DMS114 treated with DMSO at 0.1 percent for 48 hours (cell line): ENCODE measurements at regions not wholly inside any gene's neighbourhood (a gene's known extent, or its start where the extent isn't known, plus 50 kb on each side); places are given as distances from the start of the nearest gene placed in this dataset.

Source experiments
- DNase-seq: peaks from one replicate; lab custom pipeline; 2025; ENCODE audit not compliant: unreplicated experiment; lab: John Stamatoyannopoulos, UW

DNA sequence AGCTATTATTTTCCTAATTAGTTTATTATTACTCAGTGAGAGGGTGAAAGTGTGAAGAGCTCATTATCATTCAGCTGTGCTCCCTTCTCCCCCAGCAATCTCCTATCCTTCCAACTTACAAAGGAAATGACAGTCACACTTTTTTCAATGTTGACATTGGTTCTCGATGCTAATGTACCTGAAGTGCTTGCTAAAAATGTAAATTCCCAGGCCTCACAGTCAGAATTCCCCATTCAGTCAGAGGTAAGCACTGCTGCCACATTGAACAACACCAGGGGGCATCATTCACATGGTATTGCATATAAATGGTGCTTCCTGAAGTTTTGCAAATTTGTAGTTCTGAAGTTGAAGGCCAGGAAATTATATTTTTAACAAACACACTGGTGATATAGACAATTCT is 132.7 kb upstream of the FOXD3 start:
- DNase-seq, result no peak

DNA sequence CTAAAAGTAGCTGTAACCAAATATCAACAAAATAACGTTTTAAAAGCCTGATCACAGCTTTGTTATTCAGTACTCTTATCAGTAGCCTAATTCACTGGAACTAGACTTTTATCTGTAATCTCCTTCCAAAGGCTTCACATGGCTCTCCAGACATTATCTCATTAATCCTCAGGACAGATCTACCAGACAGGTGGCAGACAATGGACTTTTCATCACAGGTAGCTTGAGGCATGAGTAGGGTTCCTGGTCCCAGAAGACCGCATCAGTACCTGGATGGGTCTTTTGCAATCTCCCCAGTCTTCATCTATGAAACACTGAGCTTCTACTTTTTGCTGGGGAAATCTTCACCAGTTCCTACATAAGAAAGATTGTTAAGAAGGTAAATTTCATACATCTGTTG is 132.2 kb upstream of the FOXD3 start:
- DNase-seq, result no peak

DNA sequence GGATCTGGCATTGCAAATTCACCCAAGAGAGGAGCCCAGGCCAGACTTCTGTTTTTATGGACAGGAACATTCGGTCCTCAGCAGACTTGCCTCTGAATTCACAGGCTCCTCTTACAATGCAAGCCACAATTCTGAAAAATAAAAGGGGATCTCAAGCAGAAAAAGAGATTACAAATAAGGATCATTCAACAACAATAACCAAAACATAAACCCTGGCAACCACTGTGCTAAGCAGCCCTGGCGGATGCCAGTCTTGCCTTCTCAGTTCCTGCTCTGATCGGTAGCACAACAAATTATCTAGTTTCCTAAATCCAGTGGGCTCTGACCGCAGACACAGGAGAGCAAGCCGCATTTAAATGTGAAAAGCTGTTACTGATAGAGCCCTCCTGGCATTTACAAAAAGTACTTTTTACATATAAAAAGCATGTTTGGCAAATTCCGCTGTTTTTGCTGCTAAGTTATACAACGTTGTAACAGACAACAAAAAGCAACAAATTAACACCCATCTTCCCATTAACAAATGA is 123.4 kb upstream of the FOXD3 start:
- DNase-seq, result no peak

DNA sequence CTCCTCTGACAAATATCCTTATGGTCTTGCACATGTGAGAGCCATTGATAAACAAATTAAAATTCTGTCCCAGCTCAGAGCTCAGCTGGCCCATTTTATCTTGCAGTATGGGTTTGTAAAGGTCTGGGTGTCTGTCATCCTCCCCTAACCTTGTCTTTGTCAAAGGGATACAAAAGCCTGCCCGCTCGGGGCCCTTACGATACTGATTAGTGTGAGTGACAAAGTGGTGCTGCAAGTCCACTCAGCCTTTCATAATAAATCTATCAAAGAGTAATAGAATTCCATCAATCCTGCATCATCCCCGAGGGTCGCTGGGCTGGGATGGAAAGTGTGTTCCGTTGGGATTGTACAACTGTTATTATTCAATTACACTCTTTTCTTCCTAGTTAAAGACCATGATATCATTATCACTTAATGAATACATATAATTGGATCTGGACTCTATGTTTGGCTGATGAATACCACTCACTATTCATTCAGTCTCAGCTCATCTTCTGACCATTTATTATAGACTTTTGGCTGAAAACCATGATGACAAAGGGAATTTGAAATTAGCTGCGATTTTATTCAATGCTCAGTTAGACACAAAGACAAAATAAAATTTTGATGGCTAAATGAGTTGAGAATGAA is 122.5 kb upstream of the FOXD3 start:
- DNase-seq, result no peak

DNA sequence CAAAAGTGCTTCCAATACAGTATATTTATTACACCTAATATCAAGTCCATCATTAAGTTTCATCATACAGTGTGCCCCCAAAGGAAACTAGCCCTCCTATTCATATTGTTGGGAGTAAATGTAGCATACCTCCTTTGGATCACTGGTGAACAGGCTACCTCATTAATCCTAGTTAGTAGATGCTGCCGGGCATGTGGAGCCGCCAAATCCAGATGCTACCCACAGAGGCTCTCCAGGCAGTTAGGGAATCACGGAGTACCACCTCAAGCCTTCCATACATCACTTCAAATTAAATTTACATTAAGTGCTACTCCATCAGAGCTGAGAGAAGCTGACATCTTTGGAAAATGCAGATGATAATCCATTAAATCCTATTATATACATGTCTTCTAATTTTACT is 121.7 kb upstream of the FOXD3 start:
- no peak for DNase-seq

DNA sequence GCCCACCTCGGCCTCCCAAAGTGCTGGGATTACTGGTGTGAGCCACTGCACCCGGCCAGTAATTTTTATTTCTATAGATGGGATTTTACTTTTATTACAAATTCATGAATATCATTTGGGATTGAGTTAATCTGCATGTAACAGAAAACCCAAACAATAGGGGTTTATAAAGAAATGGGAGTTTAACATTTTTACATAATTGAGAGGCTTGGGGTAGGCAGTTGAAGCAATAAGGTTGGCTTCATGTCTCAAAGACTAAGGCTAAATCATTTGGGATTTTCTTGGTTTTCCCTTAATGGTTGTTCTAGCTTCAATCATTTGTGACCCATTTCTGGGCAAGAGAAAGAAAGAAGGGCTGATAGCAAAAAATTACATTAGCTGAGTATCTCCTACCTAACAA is 118.7 kb upstream of the FOXD3 start:
- DNase-seq, result no peak

DNA sequence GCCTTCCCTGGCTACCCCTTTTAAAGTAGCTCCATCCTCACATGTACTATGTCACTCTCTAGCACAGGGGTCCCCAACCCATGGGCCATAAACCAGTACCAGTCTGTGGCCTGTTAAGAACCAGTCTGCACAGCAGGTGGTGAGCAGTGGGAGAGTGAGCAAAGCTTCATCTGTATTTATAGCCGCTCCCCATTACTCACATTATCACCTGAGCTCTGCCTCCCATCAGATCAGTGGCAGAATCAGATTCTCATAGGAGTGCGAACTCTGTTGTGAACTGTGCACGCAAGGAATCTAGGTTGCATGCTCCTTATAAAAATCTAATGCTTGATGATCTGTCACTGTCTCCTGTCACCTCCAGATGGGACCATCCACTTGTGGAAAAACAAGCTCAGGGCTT is 116.6 kb upstream of the FOXD3 start:
- DNase-seq, result no peak

DNA sequence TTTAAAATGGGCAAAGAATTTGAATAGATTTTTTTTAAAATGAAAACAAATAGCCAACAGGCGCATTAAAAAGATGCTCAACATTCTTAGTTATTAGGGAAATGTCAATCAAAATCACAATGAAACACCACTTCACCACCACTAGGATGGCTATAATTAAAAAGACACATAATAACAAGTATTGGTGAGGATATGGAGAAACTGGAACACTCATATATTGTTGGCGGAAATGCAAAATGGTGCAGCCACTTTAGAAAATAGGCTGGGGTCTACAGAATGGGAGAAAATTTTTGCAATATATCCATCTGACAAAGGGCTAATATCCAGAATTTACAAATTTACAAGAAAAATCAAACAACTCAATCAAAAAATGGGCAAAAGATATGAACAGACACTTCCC is 107.8 kb upstream of the FOXD3 start:
- DNase-seq, result no peak

DNA sequence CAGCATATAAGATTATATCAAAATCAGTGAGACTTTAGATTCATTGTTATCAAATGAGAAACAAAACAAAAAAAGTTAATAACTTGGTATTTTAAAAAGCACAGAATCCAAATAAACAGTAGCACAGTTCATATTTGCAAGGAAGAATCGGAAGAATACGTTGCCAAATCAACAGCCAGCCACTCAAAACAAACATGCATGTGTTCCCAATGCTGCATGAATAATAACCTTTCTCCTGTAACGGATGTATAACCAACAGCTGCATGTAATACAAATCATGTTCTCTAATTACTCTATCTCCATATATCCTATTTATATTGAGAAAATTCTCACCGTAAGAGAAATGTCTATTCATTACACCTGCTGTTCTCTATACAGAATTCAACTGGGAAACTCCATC is 98.9 kb upstream of the FOXD3 start:
- DNase-seq, result no peak

DNA sequence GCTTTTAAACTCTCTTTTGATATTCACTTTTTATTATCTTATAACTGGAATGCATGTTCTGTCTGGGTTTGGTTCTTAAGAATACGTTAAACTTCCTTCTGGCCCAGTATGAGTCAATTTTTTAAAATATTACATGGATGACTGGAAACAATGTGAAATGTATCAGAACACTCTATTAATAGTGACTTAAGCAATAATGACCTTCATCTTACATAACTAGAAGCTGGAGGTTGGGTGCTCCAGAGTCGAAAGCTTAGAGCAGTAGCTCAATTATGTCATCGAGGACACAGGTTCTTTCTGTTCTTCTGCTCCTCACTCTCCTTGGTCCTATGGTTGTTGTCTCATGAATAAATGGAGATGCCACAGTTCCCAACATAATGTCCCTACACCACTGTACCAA is 91.6 kb upstream of the FOXD3 start:
- no peak for DNase-seq

DNA sequence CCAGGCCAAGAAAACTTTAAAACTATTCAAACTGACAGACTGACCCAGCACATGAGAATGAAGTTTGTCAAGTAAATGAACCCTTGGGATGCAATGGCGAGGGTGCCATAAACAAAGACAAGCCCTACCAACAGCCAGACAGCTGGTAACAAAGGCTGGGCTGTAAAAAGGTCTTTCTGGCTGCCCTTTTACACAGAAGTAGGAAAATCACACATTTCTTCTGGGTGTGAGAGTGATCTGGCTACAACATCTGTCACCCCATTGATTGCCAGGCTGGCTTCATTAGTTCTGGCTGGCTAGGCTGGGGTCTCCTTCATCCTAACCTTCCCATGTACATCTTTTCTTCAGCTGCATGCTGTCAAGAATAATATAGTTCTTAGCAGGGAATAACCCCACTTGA is 83.6 kb upstream of the FOXD3 start:
- DNase-seq, result no peak

DNA sequence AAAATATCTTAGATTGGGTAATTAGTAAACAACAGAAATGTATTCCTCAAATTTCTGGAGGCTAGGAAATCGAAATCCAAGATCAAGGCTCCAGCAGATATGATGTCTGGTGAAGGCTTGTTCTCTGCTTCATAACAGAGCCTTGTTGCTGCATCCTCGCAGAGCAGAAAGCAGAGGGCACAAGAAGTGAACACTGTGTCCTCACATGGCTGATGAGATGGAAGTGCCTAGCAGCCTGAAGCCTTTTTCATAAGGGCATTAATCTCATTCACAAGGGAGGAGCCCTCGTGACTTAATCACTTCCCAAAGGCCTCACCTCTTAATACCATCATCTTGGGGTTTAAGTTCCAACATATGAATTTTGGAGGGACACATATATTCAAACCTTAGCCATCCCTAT is 77.2 kb upstream of the FOXD3 start:
- DNase-seq, result no peak

DNA sequence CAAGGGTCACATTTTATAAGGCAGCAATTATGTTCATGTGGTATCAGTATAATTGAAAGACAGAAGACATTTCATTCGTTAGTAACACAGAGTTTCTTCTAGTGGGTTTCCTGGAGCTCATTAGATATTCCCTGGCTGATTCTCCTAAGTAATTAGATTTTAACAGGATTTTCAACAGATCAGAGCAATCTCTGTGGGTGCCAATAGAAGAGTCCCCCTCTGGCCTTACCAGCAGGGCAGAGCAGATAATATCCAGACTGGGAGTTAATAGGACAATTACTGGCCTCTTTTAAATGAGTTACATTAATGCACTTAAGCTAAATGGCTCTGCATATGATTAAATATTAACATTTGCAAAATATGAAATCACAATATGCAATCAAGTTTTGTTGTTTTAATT is 74.2 kb upstream of the FOXD3 start:
- no peak for DNase-seq

DNA sequence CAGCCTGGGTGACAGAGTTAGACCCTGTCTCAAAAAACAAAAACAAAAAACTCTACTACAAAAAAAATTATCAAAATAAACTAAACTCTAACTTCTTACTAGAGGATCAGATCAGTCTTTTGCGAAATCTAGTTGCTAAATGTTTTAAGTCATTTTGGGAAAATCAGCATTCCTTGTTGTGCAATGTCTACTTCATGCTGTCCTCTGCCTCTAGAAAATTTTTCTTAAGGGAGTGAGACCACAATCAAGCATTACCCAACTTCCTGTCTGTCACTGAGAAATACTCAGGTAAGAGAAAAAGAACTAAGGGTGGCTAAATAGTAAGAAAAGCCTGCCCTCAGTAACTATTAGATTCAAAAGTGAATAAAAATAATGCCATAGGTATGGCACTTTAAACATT is 67.2 kb upstream of the FOXD3 start:
- no peak for DNase-seq

DNA sequence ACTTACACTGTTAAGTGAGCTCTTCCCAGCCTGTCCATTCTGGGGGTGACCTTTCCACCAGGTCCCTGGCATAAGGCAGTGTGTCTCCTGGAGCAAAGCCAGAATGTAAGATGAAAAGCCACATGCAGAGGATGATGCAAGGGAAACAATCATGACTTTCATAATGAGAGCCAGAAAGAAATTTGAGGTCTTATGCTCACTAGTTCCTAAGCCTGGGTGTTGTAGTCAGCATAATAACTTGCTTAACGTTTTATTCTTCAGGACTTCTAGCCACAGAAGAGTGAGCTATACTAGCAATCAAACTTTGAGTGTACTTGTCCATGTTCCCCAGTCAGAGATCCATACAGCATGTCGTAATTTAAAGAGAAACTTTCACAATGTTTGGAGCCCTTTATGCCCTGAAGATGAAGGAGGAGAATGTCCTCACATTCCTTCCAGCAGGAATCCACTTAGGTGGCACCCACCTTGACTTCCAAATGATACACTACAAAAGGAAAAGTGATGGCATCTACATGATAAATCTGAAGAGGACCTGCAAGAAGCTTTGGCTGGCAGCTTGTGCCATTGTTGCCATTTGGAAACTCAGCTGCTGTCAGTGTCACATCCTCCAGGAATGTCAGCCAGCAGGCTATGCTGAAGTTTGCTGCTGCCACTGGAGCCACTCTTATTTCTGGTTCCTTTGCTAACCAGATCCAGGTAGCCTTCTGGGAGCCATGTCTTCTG is 60.5 kb upstream of the FOXD3 start:
- no peak for DNase-seq

DNA sequence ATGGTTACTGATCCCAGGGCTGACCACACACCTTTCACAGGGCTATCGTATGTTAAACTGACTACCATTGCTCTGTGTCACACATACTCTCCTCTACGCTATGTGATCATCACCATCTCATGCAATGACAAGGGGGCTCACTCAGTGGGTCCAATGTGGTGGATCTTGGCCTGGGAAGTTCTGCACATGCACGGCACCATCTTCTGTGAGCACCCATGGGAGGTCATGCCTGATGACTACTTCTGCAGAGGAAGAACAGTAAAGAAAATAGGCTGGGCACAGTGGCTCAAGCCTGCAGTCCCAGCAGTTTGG is 60.0 kb upstream of the FOXD3 start:
- no peak for DNase-seq

DNA sequence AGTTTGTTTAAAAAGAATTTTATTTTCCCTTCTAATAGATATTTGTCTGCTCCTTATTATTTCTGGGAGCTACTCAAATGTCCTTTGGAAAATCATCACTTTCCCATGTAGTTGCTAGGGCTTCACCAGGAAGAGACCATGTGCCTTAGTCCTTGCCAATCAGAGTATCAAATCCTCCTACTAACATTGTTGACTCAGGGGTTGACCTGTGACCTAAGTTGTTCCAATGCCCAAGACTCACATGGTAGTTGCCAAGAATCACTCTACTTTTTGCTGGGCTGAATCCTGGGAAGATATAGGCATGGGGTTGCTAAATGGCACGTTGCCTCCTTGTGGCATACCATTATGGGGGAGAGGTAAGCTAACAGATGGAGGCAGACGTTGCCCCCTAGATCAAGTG is 58.2 kb upstream of the FOXD3 start:
- DNase-seq, result no peak

DNA sequence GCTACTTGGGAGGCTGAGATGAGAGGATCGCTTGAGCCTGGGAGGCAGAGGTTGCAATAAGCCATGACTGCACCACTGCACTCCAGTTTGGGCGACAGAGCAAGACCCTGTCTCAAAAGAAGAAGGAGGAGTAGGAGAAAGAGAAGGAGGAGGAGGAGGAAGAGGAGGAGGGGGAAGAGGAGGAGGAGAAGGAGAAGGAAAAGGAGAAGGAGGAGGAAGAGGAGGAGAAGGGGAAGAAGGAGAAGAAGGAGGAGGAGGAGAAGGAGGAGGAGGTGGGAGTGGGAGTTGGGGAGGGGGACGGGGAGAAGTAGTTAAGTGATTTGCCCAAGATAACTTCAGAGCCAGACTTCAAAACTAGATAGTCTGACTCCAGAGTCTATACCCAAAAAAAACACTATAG is 55.5 kb upstream of the FOXD3 start:
- DNase-seq, result no peak

DNA sequence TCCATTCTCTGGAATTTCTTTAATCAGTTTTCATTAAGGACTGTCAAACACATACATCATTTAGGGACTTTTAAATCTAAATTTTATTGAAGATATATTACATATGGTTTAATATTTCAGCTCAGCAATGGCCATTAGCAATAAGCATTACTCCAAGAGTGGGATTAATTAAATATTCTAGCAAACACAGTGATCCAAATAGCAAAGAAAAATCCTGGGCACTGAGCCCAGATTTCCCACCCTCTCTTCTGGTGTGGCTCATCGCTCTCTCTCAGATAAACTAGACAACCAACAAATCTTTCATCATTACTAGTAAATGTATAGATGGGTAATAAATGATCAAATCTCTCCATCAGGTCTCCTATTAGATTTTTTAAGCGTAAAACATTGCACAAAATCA is 53.5 kb upstream of the FOXD3 start:
- no peak for DNase-seq

DNA sequence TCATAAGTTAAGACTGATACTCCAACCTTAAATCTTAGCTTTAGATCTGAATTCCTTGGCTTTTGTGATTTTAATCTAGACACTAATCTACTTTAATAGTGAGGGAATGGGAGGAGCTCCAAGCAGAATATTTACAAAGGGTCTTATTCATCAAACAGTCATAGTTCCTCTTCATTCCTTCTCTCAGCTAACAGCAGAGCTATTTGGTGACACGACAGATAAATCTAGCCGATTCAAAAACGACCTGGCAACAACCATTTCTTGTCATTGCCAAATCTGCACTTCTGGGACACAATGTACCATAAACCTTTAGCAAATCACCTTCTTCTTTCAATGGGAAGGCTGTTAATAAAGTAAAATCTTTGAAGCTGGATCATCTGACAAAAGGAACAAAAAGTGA is 52.8 kb upstream of the FOXD3 start:
- no peak for DNase-seq
